Fibroblast of lung (primary cell): ENCODE measurements at regions not wholly inside any gene's neighbourhood (a gene's known extent, or its start where the extent isn't known, plus 50 kb on each side); places are given as distances from the start of the nearest gene placed in this dataset.
A peak's percentile ranks its signal among the peaks of the same experiment; 100 is the strongest.

Experiments used
- DNase-seq, 2 donors: peaks; one replicate each; pipeline versions ENCODE4 v3.0.0 to v3.0.0-alpha.2; 2010; ENCODE audit warnings: low read depth in 2 of 2
- H2AFZ ChIP-seq: 2 replicates; pipeline ENCODE4 v1.5.1; 2012; ENCODE audit warnings: low read length, control low read depth, inconsistent platforms
- H3K27ac ChIP-seq: 2 replicates; pipeline ENCODE4 v1.5.1; 2011; ENCODE audit warnings: low read length, control low read depth; ENCODE audit not compliant: insufficient read depth
- H3K27me3 ChIP-seq: 2 replicates; pipeline ENCODE4 v1.5.1; 2011; ENCODE audit warnings: mild to moderate bottlenecking, low read length; ENCODE audit not compliant: control insufficient read depth, insufficient read depth
- H3K36me3 ChIP-seq: 2 replicates; pipeline ENCODE4 v1.5.1; 2011; ENCODE audit warnings: low read length; ENCODE audit not compliant: control insufficient read depth, insufficient read depth
- H3K4me1 ChIP-seq: 2 replicates; pipeline ENCODE4 v1.5.1; 2011; ENCODE audit warnings: low read length; ENCODE audit not compliant: control insufficient read depth, insufficient read depth; ENCODE audit errors: extremely low read depth
- H3K4me2 ChIP-seq: 2 replicates; pipeline ENCODE4 v1.5.1; 2011; ENCODE audit warnings: low read length, control low read depth; ENCODE audit not compliant: insufficient read depth; ENCODE audit errors: extremely low read depth
- H3K4me3 ChIP-seq, 4 experiments: fragments of 200-600 bp in 1 of 4; sonication (generic) in 1 of 4; replicated peaks in 1 of 4; 2 replicates each; pipeline ENCODE4 v1.5.1; 2011 to 2016; ENCODE audit warnings: low read length in 4 of 4, low read depth in 3 of 4, mild to moderate bottlenecking in 3 of 4, control low read depth in 2 of 4, inconsistent platforms in 1 of 4, mixed read lengths in 1 of 4; ENCODE audit not compliant: insufficient read depth in 1 of 4; ENCODE audit errors: control extremely low read depth in 1 of 4
- H3K79me2 ChIP-seq: 2 replicates; pipeline ENCODE4 v1.5.1; 2012; ENCODE audit warnings: mild to moderate bottlenecking, low read length, inconsistent platforms; ENCODE audit not compliant: control insufficient read depth, insufficient read depth
- H3K9ac ChIP-seq: 2 replicates; pipeline ENCODE4 v1.5.1; 2011; ENCODE audit warnings: mild to moderate bottlenecking, low read length, control low read depth; ENCODE audit not compliant: insufficient read depth
- H3K9me3 ChIP-seq: 2 replicates; pipeline ENCODE4 v1.5.1; 2012; ENCODE audit warnings: low read depth, low read length; ENCODE audit not compliant: control insufficient read depth, insufficient read depth
- H4K20me1 ChIP-seq: 2 replicates; pipeline ENCODE4 v1.5.1; 2011; ENCODE audit warnings: low read length; ENCODE audit not compliant: control insufficient read depth, insufficient read depth; ENCODE audit errors: extremely low read depth
- CTCF ChIP-seq, 2 donors: IDR thresholded peaks in 1 of 2; conservative IDR thresholded peaks in 1 of 2; 1 replicate in 1 of 2; 2 replicates in 1 of 2; pipeline ENCODE4 v1.5.1; 2011 to 2012; ENCODE audit warnings: low read length in 2 of 2, control low read depth in 1 of 2, inconsistent platforms in 1 of 2, low read depth in 1 of 2, mild to moderate bottlenecking in 1 of 2
- EZH2 ChIP-seq: IDR thresholded peaks from 2 replicates; pipeline ENCODE4 v1.5.1; 2012; ENCODE audit warnings: low read length, control low read depth, mild to moderate bottlenecking; ENCODE audit errors: missing control alignments

GRCh38 chr15:48059791-48060190 lies 61.0 kb upstream of the SLC24A5 start:
- Histone ChIP-seq H3K4me3 (peak overlapping the region in 1 of 4 experiments; percentile 23), H3K4me2 (peak overlapping the region; percentile 26), H3K27me3 (no peaks in the 10 kb centered on the region), H3K36me3 (no peaks in the 10 kb centered on the region), H3K27ac (no peak overlapping the region), H3K9ac (no peak overlapping the region), H4K20me1 (no peaks in the 10 kb centered on the region), H3K4me1 (peaks cover 3% of the 10 kb centered on the region), H3K79me2 (no peaks in the 10 kb centered on the region), H3K9me3 (no peaks in the 10 kb centered on the region), H2AFZ (peak overlapping the region; percentile 17)
- peak; percentile 58 to 74 for DNase-seq
- TF ChIP-seq CTCF (conservative IDR thresholded peaks at IDR 0.05 in 1 of 2, IDR thresholded peaks at IDR 0.05 in 1 of 2; ENCODE audit: low read depth in 1 of 2, low read length in 2 of 2) (no peak), EZH2 (no peak)

GRCh38 chr15:48060396-48060795 lies 60.4 kb upstream of the SLC24A5 start:
- Histone ChIP-seq H3K36me3 (no peaks in the 10 kb centered on the region), H3K4me1 (peaks cover 3% of the 10 kb centered on the region), H3K9ac (no peak overlapping the region), H4K20me1 (no peaks in the 10 kb centered on the region), H3K27ac (no peak overlapping the region), H3K27me3 (no peaks in the 10 kb centered on the region), H3K9me3 (no peaks in the 10 kb centered on the region), H2AFZ (no peak overlapping the region), H3K4me3 (no peak overlapping the region), H3K79me2 (no peaks in the 10 kb centered on the region), H3K4me2 (no peak overlapping the region)
- peak; percentile 25 to 36 for DNase-seq
- TF ChIP-seq CTCF (conservative IDR thresholded peaks at IDR 0.05 in 1 of 2, IDR thresholded peaks at IDR 0.05 in 1 of 2; ENCODE audit: low read depth in 1 of 2, low read length in 2 of 2) = no peak
- no peak for TF ChIP-seq EZH2

GRCh38 chr15:48061605-48062004 lies 59.2 kb upstream of the SLC24A5 start:
- no peak for TF ChIP-seq CTCF (conservative IDR thresholded peaks at IDR 0.05 in 1 of 2, IDR thresholded peaks at IDR 0.05 in 1 of 2; ENCODE audit: low read depth in 1 of 2, low read length in 2 of 2)
- no peak for TF ChIP-seq EZH2
- Histone ChIP-seq H3K27me3 (no peaks in the 10 kb centered on the region), H4K20me1 (no peaks in the 10 kb centered on the region), H3K4me3 (no peak overlapping the region), H2AFZ (no peak overlapping the region), H3K36me3 (no peaks in the 10 kb centered on the region), H3K4me1 (peaks cover 3% of the 10 kb centered on the region), H3K4me2 (no peak overlapping the region), H3K79me2 (no peaks in the 10 kb centered on the region), H3K9me3 (no peaks in the 10 kb centered on the region), H3K9ac (no peak overlapping the region), H3K27ac (no peak overlapping the region)
- DNase-seq = no peak
